Liver (tissue), 8 donors: ENCODE measurements at regions not wholly inside any gene's neighbourhood (a gene's known extent, or its start where the extent isn't known, plus 50 kb on each side); places are given as distances from the start of the nearest gene placed in this dataset.

Experiments used
- DNase-seq: peaks from one replicate; pipeline ENCODE4 v3.0.0-alpha.2; 2017; ENCODE audit warnings: low spot score
- H3K27ac ChIP-seq, 2 donors: one replicate each; pipeline ENCODE4 v1.7.0; 2013; ENCODE audit warnings: inconsistent platforms in 2 of 2, low read length in 2 of 2, control low read depth in 1 of 2, low read depth in 1 of 2, mild to moderate bottlenecking in 1 of 2
- H3K27me3 ChIP-seq, 4 donors: one replicate each; pipeline versions ENCODE4 v1.6.1 to v1.7.0; 2013; ENCODE audit warnings: low read length in 3 of 4, inconsistent platforms in 1 of 4, mild to moderate bottlenecking in 1 of 4, moderate library complexity in 1 of 4; ENCODE audit not compliant: control insufficient read depth in 4 of 4, insufficient read depth in 4 of 4
- H3K36me3 ChIP-seq, 4 donors: one replicate each; pipeline versions ENCODE4 v1.6.1 to v1.7.0; 2013; ENCODE audit warnings: low read length in 3 of 4, mild to moderate bottlenecking in 3 of 4, low read depth in 1 of 4, moderate library complexity in 1 of 4; ENCODE audit not compliant: control insufficient read depth in 4 of 4, insufficient read depth in 3 of 4
- H3K4me1 ChIP-seq, 4 donors: one replicate each; pipeline versions ENCODE4 v1.6.1 to v1.7.0; 2013; ENCODE audit warnings: low read length in 3 of 4, mild to moderate bottlenecking in 3 of 4, moderate library complexity in 1 of 4; ENCODE audit not compliant: control insufficient read depth in 4 of 4, insufficient read depth in 4 of 4
- H3K4me3 ChIP-seq, 3 donors: one replicate each; pipeline versions ENCODE4 v1.6.1 to v1.7.0; 2013; ENCODE audit warnings: low read length in 3 of 3, control low read depth in 1 of 3, low read depth in 1 of 3, mild to moderate bottlenecking in 1 of 3
- H3K9ac ChIP-seq, 2 donors: one replicate each; pipeline ENCODE4 v1.7.0; 2013; ENCODE audit warnings: low read length in 2 of 2, mild to moderate bottlenecking in 2 of 2, moderate library complexity in 2 of 2, control low read depth in 1 of 2, low read depth in 1 of 2
- H3K9me3 ChIP-seq, 4 donors: one replicate each; pipeline versions ENCODE4 v1.6.1 to v1.7.0; 2013; ENCODE audit warnings: low read length in 3 of 4; ENCODE audit not compliant: control insufficient read depth in 4 of 4
- ATF3 ChIP-seq: IDR thresholded peaks from 2 replicates; pipeline ENCODE4 v1.6.1; 2016; ENCODE audit warnings: antibody characterized with exemption
- EGR1 ChIP-seq, 2 donors: IDR thresholded peaks; 2 replicates each; pipeline ENCODE4 v1.6.1; 2016 to 2018; ENCODE audit warnings: antibody characterized with exemption in 2 of 2, low read depth in 2 of 2
- FOXA1 ChIP-seq: IDR thresholded peaks from 2 replicates; pipeline ENCODE4 v1.6.1; 2016; ENCODE audit warnings: antibody characterized with exemption
- FOXA2 ChIP-seq: IDR thresholded peaks from 2 replicates; pipeline ENCODE4 v1.6.1; 2016; ENCODE audit warnings: antibody characterized with exemption
- GABPA ChIP-seq, 2 donors: IDR thresholded peaks in 1 of 2; conservative IDR thresholded peaks in 1 of 2; 2 replicates each; pipeline ENCODE4 v1.6.1; 2016; ENCODE audit warnings: antibody characterized with exemption in 2 of 2, mild to moderate bottlenecking in 1 of 2, moderate library complexity in 1 of 2
- HNF4A ChIP-seq, 2 donors: conservative IDR thresholded peaks; 2 replicates each; pipeline ENCODE4 v1.6.1; 2016; ENCODE audit warnings: antibody characterized with exemption in 2 of 2, mild to moderate bottlenecking in 2 of 2
- HNF4G ChIP-seq: IDR thresholded peaks from 2 replicates; pipeline ENCODE4 v1.6.1; 2016; ENCODE audit warnings: antibody characterized with exemption
- JUND ChIP-seq, 2 donors: IDR thresholded peaks; 2 replicates each; pipeline ENCODE4 v1.6.1; 2016; ENCODE audit warnings: antibody characterized with exemption in 2 of 2
- NR2F2 ChIP-seq: IDR thresholded peaks from 2 replicates; pipeline ENCODE4 v1.6.1; 2016; ENCODE audit warnings: antibody characterized with exemption
- RAD21 ChIP-seq, 2 donors: IDR thresholded peaks; 2 replicates each; pipeline ENCODE4 v1.6.1; 2016; ENCODE audit warnings: antibody characterized with exemption in 2 of 2, mild to moderate bottlenecking in 2 of 2
- RXRA ChIP-seq, 2 donors: IDR thresholded peaks; 2 replicates each; pipeline ENCODE4 v1.6.1; 2017 to 2018; ENCODE audit warnings: antibody characterized with exemption in 2 of 2, mild to moderate bottlenecking in 1 of 2
- SP1 ChIP-seq: IDR thresholded peaks from 2 replicates; pipeline ENCODE4 v1.6.1; 2018; ENCODE audit warnings: antibody characterized with exemption, mild to moderate bottlenecking
- TAF1 ChIP-seq: conservative IDR thresholded peaks from 2 replicates; pipeline ENCODE4 v1.6.1; 2016; ENCODE audit warnings: antibody characterized with exemption, mild to moderate bottlenecking
- YY1 ChIP-seq: IDR thresholded peaks from 2 replicates; pipeline ENCODE4 v1.6.1; 2016; ENCODE audit warnings: antibody characterized with exemption, mild to moderate bottlenecking
- WGBS: extraction: QIAGEN DNeasy Blood & Tissue Kit; methylation state at CpG from one replicate; pipeline ENCODE4 v1.1.7; 2013; 5-methylcytosine and 5-hydroxymethylcytosine counted together
- TF ChIP-seq, protein P1 (sequence below): IDR thresholded peaks from 2 replicates; pipeline ENCODE4 v1.6.1; 2016; ENCODE audit warnings: antibody characterized with exemption, mild to moderate bottlenecking
- TF ChIP-seq, protein P2 (sequence below): IDR thresholded peaks from 2 replicates; pipeline ENCODE4 v1.6.1; 2016; ENCODE audit warnings: antibody characterized with exemption
- TF ChIP-seq, protein P3 (sequence below): fragments of 150-350 bp; IDR thresholded peaks from 2 replicates; pipeline ENCODE4 v1.5.1; 2017; ENCODE audit warnings: improper control_type of control experiment, low read depth, low read length; ENCODE audit not compliant: missing input control
- TF ChIP-seq, protein P4 (sequence below): IDR thresholded peaks from 2 replicates; pipeline ENCODE4 v1.6.1; 2016; ENCODE audit warnings: antibody characterized with exemption
- donor health status: healthy.
- donor health status: healthy.
- donor health status: healthy.
- donor health status: healthy.
- donor health status: healthy.

- TF ChIP-seq, protein P1, sequence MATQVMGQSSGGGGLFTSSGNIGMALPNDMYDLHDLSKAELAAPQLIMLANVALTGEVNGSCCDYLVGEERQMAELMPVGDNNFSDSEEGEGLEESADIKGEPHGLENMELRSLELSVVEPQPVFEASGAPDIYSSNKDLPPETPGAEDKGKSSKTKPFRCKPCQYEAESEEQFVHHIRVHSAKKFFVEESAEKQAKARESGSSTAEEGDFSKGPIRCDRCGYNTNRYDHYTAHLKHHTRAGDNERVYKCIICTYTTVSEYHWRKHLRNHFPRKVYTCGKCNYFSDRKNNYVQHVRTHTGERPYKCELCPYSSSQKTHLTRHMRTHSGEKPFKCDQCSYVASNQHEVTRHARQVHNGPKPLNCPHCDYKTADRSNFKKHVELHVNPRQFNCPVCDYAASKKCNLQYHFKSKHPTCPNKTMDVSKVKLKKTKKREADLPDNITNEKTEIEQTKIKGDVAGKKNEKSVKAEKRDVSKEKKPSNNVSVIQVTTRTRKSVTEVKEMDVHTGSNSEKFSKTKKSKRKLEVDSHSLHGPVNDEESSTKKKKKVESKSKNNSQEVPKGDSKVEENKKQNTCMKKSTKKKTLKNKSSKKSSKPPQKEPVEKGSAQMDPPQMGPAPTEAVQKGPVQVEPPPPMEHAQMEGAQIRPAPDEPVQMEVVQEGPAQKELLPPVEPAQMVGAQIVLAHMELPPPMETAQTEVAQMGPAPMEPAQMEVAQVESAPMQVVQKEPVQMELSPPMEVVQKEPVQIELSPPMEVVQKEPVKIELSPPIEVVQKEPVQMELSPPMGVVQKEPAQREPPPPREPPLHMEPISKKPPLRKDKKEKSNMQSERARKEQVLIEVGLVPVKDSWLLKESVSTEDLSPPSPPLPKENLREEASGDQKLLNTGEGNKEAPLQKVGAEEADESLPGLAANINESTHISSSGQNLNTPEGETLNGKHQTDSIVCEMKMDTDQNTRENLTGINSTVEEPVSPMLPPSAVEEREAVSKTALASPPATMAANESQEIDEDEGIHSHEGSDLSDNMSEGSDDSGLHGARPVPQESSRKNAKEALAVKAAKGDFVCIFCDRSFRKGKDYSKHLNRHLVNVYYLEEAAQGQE: no peak
- no peak for TF ChIP-seq RAD21 (IDR thresholded peaks at IDR 0.05)
- TF ChIP-seq SP1: no peak
- TF ChIP-seq JUND (IDR thresholded peaks at IDR 0.05): no peak
- TF ChIP-seq RXRA (IDR thresholded peaks at IDR 0.05): no peak
- TF ChIP-seq, protein P2, sequence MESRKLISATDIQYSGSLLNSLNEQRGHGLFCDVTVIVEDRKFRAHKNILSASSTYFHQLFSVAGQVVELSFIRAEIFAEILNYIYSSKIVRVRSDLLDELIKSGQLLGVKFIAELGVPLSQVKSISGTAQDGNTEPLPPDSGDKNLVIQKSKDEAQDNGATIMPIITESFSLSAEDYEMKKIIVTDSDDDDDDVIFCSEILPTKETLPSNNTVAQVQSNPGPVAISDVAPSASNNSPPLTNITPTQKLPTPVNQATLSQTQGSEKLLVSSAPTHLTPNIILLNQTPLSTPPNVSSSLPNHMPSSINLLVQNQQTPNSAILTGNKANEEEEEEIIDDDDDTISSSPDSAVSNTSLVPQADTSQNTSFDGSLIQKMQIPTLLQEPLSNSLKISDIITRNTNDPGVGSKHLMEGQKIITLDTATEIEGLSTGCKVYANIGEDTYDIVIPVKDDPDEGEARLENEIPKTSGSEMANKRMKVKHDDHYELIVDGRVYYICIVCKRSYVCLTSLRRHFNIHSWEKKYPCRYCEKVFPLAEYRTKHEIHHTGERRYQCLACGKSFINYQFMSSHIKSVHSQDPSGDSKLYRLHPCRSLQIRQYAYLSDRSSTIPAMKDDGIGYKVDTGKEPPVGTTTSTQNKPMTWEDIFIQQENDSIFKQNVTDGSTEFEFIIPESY: no peak
- TF ChIP-seq HNF4A (conservative IDR thresholded peaks at IDR 0.05): no peak
- no peak for TF ChIP-seq EGR1 (IDR thresholded peaks at IDR 0.05; ENCODE audit: low read depth in 2 of 2)
- no peak for TF ChIP-seq ATF3
- no peak for TF ChIP-seq NR2F2
- no peak for TF ChIP-seq FOXA2
- TF ChIP-seq GABPA (IDR thresholded peaks at IDR 0.05 in 1 of 2, conservative IDR thresholded peaks at IDR 0.05 in 1 of 2): no peak
- DNase-seq: no peak
- H3K36me3 ChIP-seq: no peaks in the 10 kb centered on the region
- no peak overlapping the region for H3K4me3 ChIP-seq
- no peaks in the 10 kb centered on the region for H3K27me3 ChIP-seq
- no peak overlapping the region for H3K9ac ChIP-seq
- peaks cover 0 to 4% (median 0%) of the 10 kb centered on the region in 4 donors for H3K4me1 ChIP-seq
- H3K9me3 ChIP-seq: no peaks in the 10 kb centered on the region
- WGBS: 84% methylated on average over 6 of the region's 6 CpGs
- H3K27ac ChIP-seq: no peak overlapping the region
Observed at GRCh38 chr1:184210862-184211261, 159.3 kb downstream of the TSEN15 start.

DNA sequence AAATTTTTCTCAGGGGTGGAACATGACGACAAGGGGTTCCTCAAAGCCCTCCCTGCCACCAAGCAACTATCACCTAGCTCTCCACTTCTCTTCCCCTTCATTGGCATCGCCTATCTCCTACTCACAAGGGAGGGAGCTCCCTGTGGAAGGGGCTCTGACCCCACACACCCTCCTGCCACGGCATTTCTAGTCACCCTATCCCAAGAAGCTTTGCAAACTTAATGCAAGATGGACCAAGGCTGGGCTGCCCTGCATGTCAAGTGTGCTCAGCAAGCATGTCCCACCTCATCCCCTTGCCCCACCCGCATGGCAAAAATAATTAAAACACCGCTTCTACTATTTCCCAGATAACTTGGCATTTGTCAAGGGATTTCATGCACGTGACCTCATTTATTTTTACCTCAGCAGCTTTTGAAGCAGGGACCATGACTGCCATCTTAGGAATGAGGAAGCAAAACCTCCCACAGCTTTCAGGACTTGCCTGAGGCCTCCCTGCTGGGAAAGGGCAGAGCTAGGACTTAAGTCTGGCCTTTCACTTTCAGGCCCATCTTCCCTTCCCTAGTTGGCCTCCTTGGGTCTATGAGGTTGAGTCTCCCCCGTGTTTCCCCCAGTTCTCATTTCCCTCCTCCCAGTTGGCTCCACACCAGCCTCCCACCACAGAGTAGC is 161.3 kb downstream of the TSEN15 start:
- H3K27me3 ChIP-seq: no peaks in the 10 kb centered on the region
- H3K9ac ChIP-seq: no peak overlapping the region
- H3K4me3 ChIP-seq: no peak overlapping the region
- peaks cover 0 to 4% (median 0%) of the 10 kb centered on the region in 4 donors for H3K4me1 ChIP-seq
- no peaks in the 10 kb centered on the region for H3K36me3 ChIP-seq
- no peak overlapping the region for H3K27ac ChIP-seq
- DNase-seq: no peak
- 88% methylated on average over 7 of the region's 7 CpGs for WGBS
- no peaks in the 10 kb centered on the region for H3K9me3 ChIP-seq
- TF ChIP-seq RXRA (IDR thresholded peaks at IDR 0.05) (no peak), RAD21 (IDR thresholded peaks at IDR 0.05) (no peak), JUND (IDR thresholded peaks at IDR 0.05) (no peak), HNF4G (no peak), GABPA (IDR thresholded peaks at IDR 0.05 in 1 of 2, conservative IDR thresholded peaks at IDR 0.05 in 1 of 2) (no peak), NR2F2 (no peak), EGR1 (IDR thresholded peaks at IDR 0.05; ENCODE audit: low read depth in 2 of 2) (no peak), TAF1 (no peak), YY1 (no peak), SP1 (no peak), ATF3 (no peak), HNF4A (conservative IDR thresholded peaks at IDR 0.05) (no peak), FOXA1 (no peak)
- TF ChIP-seq, protein P1: no peak
- TF ChIP-seq, protein P3, sequence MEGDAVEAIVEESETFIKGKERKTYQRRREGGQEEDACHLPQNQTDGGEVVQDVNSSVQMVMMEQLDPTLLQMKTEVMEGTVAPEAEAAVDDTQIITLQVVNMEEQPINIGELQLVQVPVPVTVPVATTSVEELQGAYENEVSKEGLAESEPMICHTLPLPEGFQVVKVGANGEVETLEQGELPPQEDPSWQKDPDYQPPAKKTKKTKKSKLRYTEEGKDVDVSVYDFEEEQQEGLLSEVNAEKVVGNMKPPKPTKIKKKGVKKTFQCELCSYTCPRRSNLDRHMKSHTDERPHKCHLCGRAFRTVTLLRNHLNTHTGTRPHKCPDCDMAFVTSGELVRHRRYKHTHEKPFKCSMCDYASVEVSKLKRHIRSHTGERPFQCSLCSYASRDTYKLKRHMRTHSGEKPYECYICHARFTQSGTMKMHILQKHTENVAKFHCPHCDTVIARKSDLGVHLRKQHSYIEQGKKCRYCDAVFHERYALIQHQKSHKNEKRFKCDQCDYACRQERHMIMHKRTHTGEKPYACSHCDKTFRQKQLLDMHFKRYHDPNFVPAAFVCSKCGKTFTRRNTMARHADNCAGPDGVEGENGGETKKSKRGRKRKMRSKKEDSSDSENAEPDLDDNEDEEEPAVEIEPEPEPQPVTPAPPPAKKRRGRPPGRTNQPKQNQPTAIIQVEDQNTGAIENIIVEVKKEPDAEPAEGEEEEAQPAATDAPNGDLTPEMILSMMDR: no peak
- TF ChIP-seq, protein P4, sequence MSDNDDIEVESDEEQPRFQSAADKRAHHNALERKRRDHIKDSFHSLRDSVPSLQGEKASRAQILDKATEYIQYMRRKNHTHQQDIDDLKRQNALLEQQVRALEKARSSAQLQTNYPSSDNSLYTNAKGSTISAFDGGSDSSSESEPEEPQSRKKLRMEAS: no peak
